ENCODE measurements at regions not wholly inside any gene's neighbourhood (a gene's known extent, or its start where the extent isn't known, plus 50 kb on each side); places are given as distances from the start of the nearest gene placed in this dataset.

GRCh38 chr7:27299861-27300260 is 57.3 kb downstream of the EVX1 start:
- DNase-seq = no peak

- no peak for DNase-seq
Observed at GRCh38 chr7:27300421-27300820, 57.8 kb downstream of the EVX1 start.

- no peak for DNase-seq
Observed at GRCh38 chr7:27302590-27302989, 60.0 kb downstream of the EVX1 start.

- no peak for DNase-seq
Observed at GRCh38 chr7:27303026-27303425, 60.4 kb downstream of the EVX1 start.

GRCh38 chr7:27305854-27306253 is 63.3 kb downstream of the EVX1 start:
- no peak for DNase-seq

- no peak for DNase-seq
Observed at GRCh38 chr7:27312820-27313219, 70.2 kb downstream of the EVX1 start.

GRCh38 chr7:27314111-27314510 is 71.5 kb downstream of the EVX1 start:
- DNase-seq = no peak

- no peak for DNase-seq
Observed at GRCh38 chr7:27315066-27315465, 72.5 kb downstream of the EVX1 start.

- no peak for DNase-seq
Observed at GRCh38 chr7:27316311-27316710, 73.7 kb downstream of the EVX1 start.

GRCh38 chr7:27324246-27324645 is 81.6 kb downstream of the EVX1 start:
- DNase-seq = no peak

GRCh38 chr7:27329909-27330308 is 87.3 kb downstream of the EVX1 start:
- DNase-seq = no peak

- peak; percentile 35 for DNase-seq
Observed at GRCh38 chr7:27339478-27339877, 96.9 kb downstream of the EVX1 start.

GRCh38 chr7:27344471-27344870 is 101.9 kb downstream of the EVX1 start:
- no peak for DNase-seq

GRCh38 chr7:27345164-27345887 is 102.7 kb downstream of the EVX1 start:
- DNase-seq = no peak

GRCh38 chr7:27345997-27346396 is 103.4 kb downstream of the EVX1 start:
- no peak for DNase-seq

- no peak for DNase-seq
Observed at GRCh38 chr7:27346531-27347275, 104.1 kb downstream of the EVX1 start.

GRCh38 chr7:27347276-27347640 is 104.7 kb downstream of the EVX1 start:
- no peak for DNase-seq

- no peak for DNase-seq
Observed at GRCh38 chr7:27349621-27350020, 107.0 kb downstream of the EVX1 start.

GRCh38 chr7:27351137-27351536 is 108.5 kb downstream of the EVX1 start:
- no peak for DNase-seq

- DNase-seq = no peak
Observed at GRCh38 chr7:27351786-27352185, 109.2 kb downstream of the EVX1 start.

GRCh38 chr7:27359181-27360125 is 116.9 kb downstream of the EVX1 start:
- no peak for DNase-seq

- no peak for DNase-seq
Observed at GRCh38 chr7:27361522-27361921, 118.9 kb downstream of the EVX1 start.

GRCh38 chr7:27362026-27362425 is 119.4 kb downstream of the EVX1 start:
- DNase-seq = no peak
